IPS-20b (cell line): ENCODE measurements at regions not wholly inside any gene's neighbourhood (a gene's known extent, or its start where the extent isn't known, plus 50 kb on each side); places are given as distances from the start of the nearest gene placed in this dataset.

Source experiments
- H3K27ac ChIP-seq: one replicate; pipeline ENCODE4 v1.5.1; 2013; ENCODE audit warnings: low read length
- H3K27me3 ChIP-seq: 2 replicates; pipeline ENCODE4 v1.6.1; 2013; ENCODE audit warnings: mild to moderate bottlenecking, low read length, inconsistent platforms; ENCODE audit not compliant: insufficient read depth
- H3K36me3 ChIP-seq: 2 replicates; pipeline ENCODE4 v1.6.1; 2013; ENCODE audit warnings: low read depth, mild to moderate bottlenecking, inconsistent platforms, low read length, moderate library complexity; ENCODE audit not compliant: insufficient read depth
- H3K4me1 ChIP-seq: 2 replicates; pipeline ENCODE4 v1.6.1; 2013; ENCODE audit warnings: mild to moderate bottlenecking, control low read depth, inconsistent platforms, low read length, moderate library complexity; ENCODE audit not compliant: insufficient read depth
- H3K4me3 ChIP-seq: 2 replicates; pipeline ENCODE4 v1.5.1; 2013; ENCODE audit warnings: mild to moderate bottlenecking, low read length, inconsistent platforms
- H3K9ac ChIP-seq: 2 replicates; pipeline ENCODE4 v1.6.1; 2013; ENCODE audit warnings: low read depth, mild to moderate bottlenecking, inconsistent platforms, low read length, moderate library complexity
- H3K9me3 ChIP-seq: 2 replicates; pipeline ENCODE4 v1.6.1; 2013; ENCODE audit warnings: mild to moderate bottlenecking, low read depth, low read length, inconsistent platforms; ENCODE audit not compliant: insufficient read depth

DNA sequence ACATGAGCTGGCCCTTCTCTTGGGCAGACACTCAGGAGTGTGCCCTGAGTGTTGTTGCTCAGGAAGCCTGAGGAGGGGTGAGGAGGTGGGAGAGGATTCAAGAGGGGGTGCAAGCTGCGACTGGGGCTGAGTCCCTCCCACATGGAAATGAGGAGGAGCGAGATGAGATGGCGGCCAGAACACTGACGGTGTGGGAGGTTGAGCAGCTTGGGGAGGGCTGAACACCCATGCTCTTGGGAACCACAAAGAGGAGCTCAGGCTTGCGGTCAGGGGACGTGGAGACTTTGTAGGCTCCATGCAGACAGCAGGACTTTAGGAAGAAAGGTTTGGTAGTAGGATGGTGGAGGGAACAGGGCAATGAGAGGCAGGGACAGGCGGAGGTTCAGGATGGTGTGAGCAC lies 163.2 kb upstream of the SHH start:
- Histone ChIP-seq H3K4me3 (no peak overlapping the region), H3K4me1 (no peaks in the 10 kb centered on the region), H3K27me3 (no peaks in the 10 kb centered on the region), H3K9me3 (no peaks in the 10 kb centered on the region), H3K9ac (no peak overlapping the region), H3K27ac (no peak overlapping the region), H3K36me3 (no peaks in the 10 kb centered on the region)

DNA sequence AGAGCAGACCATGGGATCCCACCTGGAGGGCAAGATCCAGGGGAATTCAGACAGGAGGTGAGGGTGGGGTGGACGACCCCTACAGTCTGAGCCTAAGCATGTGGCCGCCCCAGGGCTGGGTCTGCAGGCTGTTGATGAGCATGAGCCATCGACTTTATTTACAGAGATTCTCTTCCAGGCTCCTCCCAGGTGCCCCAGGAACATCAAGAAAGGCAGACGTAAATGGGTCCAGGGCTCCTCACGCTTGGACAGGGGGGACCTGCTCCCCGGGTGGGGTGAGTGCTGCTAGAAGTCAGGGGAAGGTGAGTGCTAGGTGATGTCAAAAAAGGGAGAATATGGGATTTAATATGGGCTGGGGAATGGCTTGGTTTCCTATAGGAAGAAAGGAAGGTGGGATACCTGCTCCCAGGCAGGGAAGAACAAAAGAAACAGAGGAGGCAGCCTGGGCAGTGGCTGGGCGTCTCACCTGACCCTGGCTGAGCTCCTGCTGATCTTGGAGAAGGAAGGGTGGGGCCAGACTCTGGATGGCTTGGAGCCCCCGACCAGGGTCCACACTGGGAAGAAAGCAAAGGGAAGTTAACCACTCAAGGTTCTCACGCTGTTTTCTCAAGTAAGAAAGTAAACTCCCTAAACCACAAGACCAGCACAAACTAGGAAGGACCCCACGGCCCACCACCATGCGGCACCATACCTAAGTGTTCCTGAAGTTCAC lies 162.1 kb upstream of the SHH start:
- Histone ChIP-seq H3K27ac (no peak overlapping the region), H3K27me3 (no peaks in the 10 kb centered on the region), H3K36me3 (no peaks in the 10 kb centered on the region), H3K9ac (no peak overlapping the region), H3K4me1 (no peaks in the 10 kb centered on the region), H3K4me3 (no peak overlapping the region), H3K9me3 (no peaks in the 10 kb centered on the region)

DNA sequence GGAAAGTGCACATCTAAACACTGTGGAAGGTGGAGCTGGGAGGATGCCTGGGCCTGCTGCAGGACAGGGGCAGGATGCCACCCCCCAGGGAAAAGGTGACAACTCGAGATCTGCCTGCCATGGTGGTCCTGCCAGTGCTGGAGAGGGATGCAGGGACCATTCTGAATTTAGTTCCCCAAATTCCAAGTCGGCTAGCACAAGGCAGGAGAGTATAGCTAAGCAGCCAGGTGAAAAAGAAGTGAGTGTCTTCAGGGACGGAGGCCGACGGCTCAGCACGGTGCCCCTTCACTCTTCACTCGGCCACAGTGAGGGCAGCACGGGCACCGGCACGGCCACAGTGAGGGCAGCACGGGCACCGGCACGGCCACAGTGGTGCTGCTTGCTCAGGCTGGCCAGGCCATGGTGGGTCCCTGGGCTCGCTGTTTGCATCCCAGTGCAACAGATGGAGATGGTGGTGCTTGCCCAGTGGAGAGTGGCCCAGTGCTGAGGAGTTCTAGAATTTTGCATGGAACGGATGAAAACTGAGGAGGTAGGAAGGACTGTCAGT lies 161.3 kb upstream of the SHH start:
- Histone ChIP-seq H3K27me3 (no peaks in the 10 kb centered on the region), H3K36me3 (no peaks in the 10 kb centered on the region), H3K9ac (no peak overlapping the region), H3K27ac (no peak overlapping the region), H3K4me3 (no peak overlapping the region), H3K9me3 (no peaks in the 10 kb centered on the region), H3K4me1 (no peaks in the 10 kb centered on the region)

DNA sequence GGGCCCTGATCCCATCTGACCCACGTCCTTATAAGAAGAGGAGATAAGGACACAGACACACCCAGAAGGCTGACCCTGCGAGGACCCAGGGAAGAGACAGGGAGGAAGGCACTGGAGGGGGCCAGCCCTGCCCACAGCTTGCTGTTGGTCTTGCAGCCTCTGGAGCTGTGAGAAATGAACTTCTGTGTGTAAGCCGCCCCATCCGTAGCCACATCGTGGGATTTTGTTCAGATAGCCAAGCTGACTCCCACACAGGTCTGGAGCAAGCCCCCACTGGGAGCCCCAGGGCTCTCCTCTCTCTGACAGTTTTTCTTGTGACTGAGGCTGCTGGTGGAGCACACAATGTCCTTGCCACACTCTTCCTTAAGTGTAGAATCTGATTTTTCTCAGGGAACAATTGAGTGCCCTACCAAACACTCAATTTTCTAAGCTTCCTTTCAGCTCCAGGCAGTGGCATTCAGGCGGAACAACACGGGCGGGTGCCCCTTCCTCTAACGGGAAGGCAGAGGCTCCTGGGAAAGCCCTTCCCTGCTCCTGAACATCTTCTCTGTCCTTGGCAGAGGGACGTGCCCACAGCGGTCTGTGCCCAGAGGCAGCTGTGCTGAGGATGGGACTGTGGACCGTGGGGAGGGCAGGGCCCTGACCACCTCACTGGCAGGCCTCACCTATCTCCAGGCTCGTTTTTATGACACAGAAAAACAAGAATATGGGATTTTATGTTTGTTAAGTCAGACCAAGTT lies 160.6 kb upstream of the SHH start:
- Histone ChIP-seq H3K4me3 (no peak overlapping the region), H3K27ac (no peak overlapping the region), H3K36me3 (no peaks in the 10 kb centered on the region), H3K4me1 (no peaks in the 10 kb centered on the region), H3K9ac (no peak overlapping the region), H3K27me3 (no peaks in the 10 kb centered on the region), H3K9me3 (no peaks in the 10 kb centered on the region)

DNA sequence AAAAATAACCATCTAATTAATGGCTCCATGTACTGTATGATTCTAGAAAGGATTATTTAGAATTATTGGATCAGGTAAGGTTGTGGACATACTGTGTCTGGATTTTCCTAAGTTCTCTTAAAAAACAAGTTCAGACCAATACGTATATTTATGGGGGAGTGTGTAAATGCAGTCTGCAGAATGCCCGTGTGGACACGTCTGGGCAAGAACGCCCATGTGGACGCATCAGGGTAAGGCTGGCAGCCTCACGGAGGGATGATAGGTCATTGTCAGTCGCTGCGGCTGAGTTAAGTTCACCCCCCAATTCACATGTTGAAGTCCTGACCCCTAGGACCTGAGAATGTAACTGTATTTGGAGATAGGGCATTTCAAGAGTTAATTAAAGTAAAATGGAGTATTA lies 160.0 kb upstream of the SHH start:
- no peaks in the 10 kb centered on the region for H3K36me3 ChIP-seq
- no peaks in the 10 kb centered on the region for H3K4me1 ChIP-seq
- H3K9me3 ChIP-seq, result no peaks in the 10 kb centered on the region
- no peak overlapping the region for H3K9ac ChIP-seq
- no peak overlapping the region for H3K27ac ChIP-seq
- H3K27me3 ChIP-seq, result no peaks in the 10 kb centered on the region
- H3K4me3 ChIP-seq, result no peak overlapping the region

DNA sequence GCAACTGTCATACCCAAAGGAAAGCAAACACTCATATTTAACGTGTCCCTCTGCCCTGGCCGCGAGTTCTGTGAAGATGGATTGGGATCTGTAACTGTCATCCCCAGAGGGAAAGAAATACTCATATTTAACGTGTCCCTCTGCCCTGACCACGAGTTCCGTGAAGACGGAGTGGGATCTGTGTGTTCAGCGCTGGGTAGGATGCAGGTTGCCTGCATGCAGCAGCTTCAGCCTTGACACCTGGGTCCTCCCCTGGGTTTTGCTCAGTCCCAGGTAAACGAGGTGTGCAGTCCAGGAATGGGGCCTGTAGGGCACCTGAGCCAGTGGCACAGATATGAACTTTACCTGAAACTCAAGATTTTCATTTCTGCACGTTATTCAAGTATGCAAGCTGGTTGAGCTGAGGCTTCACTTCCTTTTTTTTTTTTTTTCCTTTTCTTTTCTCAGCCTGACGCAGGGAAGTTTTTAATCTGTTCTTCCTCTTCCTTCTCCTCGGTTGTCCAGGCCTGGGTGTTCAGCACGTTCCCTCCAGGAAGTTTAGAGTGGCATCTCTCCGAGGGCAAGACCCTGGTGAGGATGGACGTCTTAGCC lies 159.0 kb upstream of the SHH start:
- no peaks in the 10 kb centered on the region for H3K9me3 ChIP-seq
- no peaks in the 10 kb centered on the region for H3K27me3 ChIP-seq

DNA sequence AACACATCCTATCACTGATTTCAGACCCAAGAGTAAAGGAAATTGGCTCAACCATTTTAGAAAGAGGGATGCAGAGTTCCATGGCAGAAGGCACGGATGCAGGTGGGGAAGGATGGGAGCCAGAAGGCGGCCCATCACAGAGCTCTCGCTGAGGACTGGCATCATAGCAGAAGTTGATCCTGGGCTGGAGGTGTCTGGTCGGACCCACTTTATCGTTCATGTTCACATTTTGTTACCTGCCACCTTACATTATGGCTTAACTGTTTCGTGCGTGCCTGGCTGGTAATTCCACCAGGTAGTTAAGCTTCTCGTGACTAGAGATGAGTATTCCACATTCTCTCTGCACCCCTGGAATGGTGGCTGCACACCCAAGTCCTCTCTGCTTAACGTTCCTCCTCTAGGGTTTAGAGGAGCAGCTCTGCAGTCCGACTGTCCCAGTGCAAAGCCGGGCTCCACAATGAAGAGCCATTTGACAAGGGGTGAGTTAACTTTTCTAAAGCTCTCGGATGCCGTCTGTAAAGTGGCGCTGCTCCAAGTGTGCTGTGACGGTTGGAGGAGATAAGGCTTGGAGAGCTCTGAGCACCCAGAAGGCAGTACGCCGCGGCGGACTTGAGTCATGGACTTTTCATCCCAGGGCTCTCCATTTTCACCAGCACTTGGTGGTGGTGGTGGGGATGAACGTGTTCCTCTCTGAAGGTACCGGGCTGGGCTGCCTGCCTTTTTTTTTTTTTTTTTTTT lies 157.1 kb upstream of the SHH start:
- no peaks in the 10 kb centered on the region for H3K4me1 ChIP-seq
- no peaks in the 10 kb centered on the region for H3K27me3 ChIP-seq

More for the DNA sequence above, 159.0 kb upstream of the SHH start:
- no peaks in the 10 kb centered on the region for H3K4me1 ChIP-seq
- H3K9ac ChIP-seq, result no peak overlapping the region
- H3K4me3 ChIP-seq, result no peak overlapping the region
- no peaks in the 10 kb centered on the region for H3K36me3 ChIP-seq
- no peak overlapping the region for H3K27ac ChIP-seq

DNA sequence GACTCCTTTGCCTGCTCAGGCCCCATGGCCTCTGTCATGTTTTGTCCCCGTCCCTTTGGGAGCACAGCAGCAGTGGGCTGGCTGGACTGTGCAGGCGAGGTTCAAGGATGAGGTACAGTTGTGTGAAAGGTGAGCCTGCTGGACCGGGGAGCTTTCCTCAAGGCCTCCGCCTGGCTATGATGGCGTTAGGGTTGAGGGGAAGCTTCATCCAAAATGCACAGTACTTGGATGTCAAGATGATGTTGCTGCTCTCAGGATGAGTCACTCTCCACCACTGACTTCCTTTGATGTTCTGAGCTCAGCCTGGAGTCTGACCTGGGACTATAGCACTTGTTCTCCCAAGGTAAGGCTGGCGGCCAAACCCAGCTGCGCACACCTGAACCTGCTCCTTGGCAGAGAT lies 152.7 kb upstream of the SHH start:
- no peak overlapping the region for H3K27ac ChIP-seq
- no peak overlapping the region for H3K4me3 ChIP-seq
- H3K9ac ChIP-seq, result no peak overlapping the region
- H3K9me3 ChIP-seq, result no peaks in the 10 kb centered on the region
- H3K27me3 ChIP-seq, result no peaks in the 10 kb centered on the region
- H3K4me1 ChIP-seq, result no peaks in the 10 kb centered on the region
- no peaks in the 10 kb centered on the region for H3K36me3 ChIP-seq

More for the DNA sequence above, 157.1 kb upstream of the SHH start:
- H3K27ac ChIP-seq, result no peak overlapping the region
- H3K36me3 ChIP-seq, result no peaks in the 10 kb centered on the region
- no peak overlapping the region for H3K9ac ChIP-seq
- H3K9me3 ChIP-seq, result no peaks in the 10 kb centered on the region
- H3K4me3 ChIP-seq, result no peak overlapping the region

DNA sequence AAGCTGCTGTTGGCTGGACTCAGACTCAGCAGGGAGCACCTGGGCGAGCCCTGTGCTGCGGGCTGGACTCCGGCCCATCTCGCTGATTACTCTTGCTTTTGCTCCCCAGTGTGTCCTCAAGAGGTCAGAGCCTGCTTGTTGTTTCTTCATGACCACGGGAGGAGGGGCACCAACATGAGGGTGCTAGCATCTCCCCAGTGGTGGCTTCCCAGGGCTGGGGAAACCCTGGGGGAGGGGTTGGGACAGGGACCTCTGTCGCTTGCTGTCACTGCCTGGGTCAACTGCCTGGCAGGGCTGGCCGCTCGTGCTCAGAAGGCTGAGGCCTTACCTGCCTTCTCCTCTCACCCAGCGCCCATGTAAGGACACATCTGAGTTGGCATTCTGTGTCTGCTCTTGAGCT lies 152.3 kb upstream of the SHH start:
- Histone ChIP-seq H3K27me3 (no peaks in the 10 kb centered on the region), H3K4me3 (no peak overlapping the region), H3K36me3 (no peaks in the 10 kb centered on the region), H3K9me3 (no peaks in the 10 kb centered on the region), H3K27ac (no peak overlapping the region), H3K9ac (no peak overlapping the region), H3K4me1 (no peaks in the 10 kb centered on the region)

DNA sequence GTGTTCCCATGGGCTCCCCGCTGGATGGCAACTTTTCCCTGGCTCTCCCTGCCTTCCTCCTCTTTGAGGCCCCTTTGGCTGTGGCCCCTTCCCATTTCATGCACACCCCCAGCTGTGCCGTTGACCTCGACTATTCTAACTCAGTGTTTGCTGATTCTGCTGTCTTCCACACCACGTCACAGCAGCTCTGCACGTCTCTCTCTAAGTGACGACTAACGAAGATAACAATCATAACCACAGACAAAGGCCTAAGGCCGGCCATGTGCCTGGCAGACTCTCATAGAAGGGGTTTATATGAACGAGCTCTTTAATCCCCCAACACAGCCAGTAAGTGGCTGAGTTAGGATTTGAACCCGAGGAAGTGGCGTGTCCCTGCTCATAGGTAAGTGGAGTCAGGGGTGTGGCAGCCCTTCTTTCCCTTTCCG lies 151.5 kb upstream of the SHH start:
- no peaks in the 10 kb centered on the region for H3K27me3 ChIP-seq
- no peaks in the 10 kb centered on the region for H3K36me3 ChIP-seq
- H3K4me1 ChIP-seq, result no peaks in the 10 kb centered on the region
- H3K9ac ChIP-seq, result no peak overlapping the region
- H3K4me3 ChIP-seq, result no peak overlapping the region
- H3K27ac ChIP-seq, result no peak overlapping the region
- no peaks in the 10 kb centered on the region for H3K9me3 ChIP-seq

DNA sequence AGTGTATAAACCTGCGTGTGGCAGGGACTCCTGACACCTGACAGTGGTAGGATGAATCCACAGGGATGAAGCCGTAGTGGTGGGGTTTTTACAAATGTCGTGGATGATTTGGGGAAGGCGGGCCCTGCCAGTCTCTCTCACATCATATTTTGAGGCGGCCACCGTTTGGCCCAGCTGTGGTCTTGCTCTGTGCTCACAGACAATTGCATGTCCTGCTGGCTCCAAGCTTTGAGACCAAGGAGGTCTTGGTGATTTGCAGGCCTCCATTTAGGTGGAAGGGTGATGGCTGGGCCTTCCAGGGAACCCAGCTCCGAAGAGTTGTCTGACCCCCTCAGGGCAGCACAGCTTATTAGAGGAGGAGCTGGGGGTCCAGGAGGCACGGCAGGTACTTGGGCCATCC lies 151.1 kb upstream of the SHH start:
- Histone ChIP-seq H3K9ac (no peak overlapping the region), H3K36me3 (no peaks in the 10 kb centered on the region), H3K4me1 (no peaks in the 10 kb centered on the region), H3K27ac (no peak overlapping the region), H3K4me3 (no peak overlapping the region), H3K9me3 (no peaks in the 10 kb centered on the region), H3K27me3 (no peaks in the 10 kb centered on the region)
